ENCODE measurements at regions not wholly inside any gene's neighbourhood (a gene's known extent, or its start where the extent isn't known, plus 50 kb on each side); places are given as distances from the start of the nearest gene placed in this dataset.

DNA sequence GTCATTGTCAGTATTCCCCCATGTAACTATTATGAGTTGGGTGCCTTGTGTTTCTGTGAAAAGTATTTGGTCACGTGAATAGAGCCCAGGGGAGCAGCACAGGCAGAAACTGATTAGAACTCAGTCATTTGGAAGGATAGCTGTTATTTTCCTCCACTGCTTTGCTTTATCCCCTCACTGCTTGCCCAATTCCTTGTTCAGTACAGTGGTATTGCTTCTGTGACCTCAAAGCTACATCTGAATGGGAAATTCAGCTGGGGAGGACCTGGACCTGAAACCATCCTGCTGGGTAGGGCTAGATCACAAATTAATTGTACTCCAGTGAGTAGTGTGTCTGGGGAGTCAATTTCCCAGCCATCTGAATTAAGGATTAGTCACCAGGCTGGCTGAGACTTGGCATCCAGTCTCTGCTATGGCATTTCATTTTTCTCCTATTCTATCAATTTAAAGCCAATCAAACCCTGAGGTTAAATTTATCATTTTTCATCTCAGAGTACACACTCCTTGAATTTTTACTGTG, 1231.6 kb upstream of the GYPC start:
- Histone ChIP-seq H3K36me3 (no peaks in the 10 kb centered on the region), H3K4me1 (no peaks in the 10 kb centered on the region), H3K27me3 (no peaks in the 10 kb centered on the region), H3K4me3 (no peak overlapping the region), H3K9me3 (no peaks in the 10 kb centered on the region), H3K27ac (no peak overlapping the region)
- no peak for TF ChIP-seq POLR2A (IDR thresholded peaks at IDR 0.05)
- ATAC-seq (no peak), DNase-seq (no peak)
- in situ Hi-C loops (cut with MboI; ENCODE audit: low sequenced_read_pairs in 4 of 4) (no loop called here), intact Hi-C loops (cut with DNase I; ENCODE audit: low total_unique reads) (no loop called here)

DNA sequence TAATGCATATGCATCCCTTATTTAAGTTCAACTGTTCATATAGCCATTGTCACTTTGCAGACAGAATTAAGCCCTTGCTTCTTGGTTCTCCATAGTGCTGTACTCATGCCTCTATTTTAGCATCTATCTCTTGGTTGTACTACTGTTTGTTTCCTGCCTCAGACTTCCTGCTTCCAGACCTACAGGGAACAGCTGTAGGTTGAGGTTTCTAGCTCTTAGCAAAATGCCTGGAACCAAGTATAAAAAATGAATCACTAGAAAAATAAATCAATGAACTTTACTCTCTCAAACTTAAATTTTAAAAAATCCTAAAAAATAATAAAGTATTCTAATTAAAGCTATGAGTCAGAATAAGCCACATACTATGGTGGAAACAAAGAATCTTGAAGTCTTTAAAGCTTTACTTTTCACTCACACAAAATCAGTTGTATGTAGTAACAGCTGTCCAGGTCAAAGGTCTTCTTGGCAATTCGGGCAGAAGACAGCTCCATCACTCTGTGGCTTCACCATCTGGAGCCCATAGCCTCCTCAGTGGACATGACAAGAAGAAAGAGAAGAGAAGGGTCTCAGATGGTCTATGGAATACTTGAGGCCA, 1228.1 kb upstream of the GYPC start:
- H3K9me3 ChIP-seq: no peaks in the 10 kb centered on the region
- intact Hi-C loops (cut with DNase I; ENCODE audit: low total_unique reads): no loop called here
- H3K27me3 ChIP-seq: no peaks in the 10 kb centered on the region
- no peak overlapping the region for H3K4me3 ChIP-seq
- H3K36me3 ChIP-seq: no peaks in the 10 kb centered on the region
- no peak for TF ChIP-seq POLR2A (IDR thresholded peaks at IDR 0.05)
- TF ChIP-seq, protein P1, sequence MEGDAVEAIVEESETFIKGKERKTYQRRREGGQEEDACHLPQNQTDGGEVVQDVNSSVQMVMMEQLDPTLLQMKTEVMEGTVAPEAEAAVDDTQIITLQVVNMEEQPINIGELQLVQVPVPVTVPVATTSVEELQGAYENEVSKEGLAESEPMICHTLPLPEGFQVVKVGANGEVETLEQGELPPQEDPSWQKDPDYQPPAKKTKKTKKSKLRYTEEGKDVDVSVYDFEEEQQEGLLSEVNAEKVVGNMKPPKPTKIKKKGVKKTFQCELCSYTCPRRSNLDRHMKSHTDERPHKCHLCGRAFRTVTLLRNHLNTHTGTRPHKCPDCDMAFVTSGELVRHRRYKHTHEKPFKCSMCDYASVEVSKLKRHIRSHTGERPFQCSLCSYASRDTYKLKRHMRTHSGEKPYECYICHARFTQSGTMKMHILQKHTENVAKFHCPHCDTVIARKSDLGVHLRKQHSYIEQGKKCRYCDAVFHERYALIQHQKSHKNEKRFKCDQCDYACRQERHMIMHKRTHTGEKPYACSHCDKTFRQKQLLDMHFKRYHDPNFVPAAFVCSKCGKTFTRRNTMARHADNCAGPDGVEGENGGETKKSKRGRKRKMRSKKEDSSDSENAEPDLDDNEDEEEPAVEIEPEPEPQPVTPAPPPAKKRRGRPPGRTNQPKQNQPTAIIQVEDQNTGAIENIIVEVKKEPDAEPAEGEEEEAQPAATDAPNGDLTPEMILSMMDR (IDR thresholded peaks at IDR 0.05 in 4 of 5, conservative IDR thresholded peaks at IDR 0.05 in 1 of 5): no peak
- no peak for DNase-seq
- no peak overlapping the region for H3K27ac ChIP-seq
- no peak for ATAC-seq
- no peaks in the 10 kb centered on the region for H3K4me1 ChIP-seq
- in situ Hi-C loops (cut with MboI; ENCODE audit: low sequenced_read_pairs in 4 of 4): no loop called here

DNA sequence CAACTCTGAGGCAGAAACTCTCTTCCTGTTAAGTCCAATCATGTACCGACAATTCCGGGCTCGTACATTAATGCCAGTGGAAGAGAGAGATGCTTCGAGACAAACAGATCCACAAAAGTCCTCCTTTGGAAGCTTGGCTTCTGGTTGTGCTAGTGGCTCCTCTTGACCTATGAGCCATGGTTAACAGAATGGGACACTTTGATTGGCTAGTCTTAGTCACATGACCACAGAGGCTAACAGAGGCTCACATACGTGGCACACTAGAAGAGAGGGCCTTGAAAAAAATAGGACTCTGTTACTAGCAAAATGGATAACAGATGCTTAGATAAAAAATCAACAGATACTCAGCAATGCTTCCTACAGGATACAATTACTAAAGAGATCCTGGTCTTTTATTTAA, 1211.9 kb upstream of the GYPC start:
- no peak for ATAC-seq
- H3K4me1 ChIP-seq: no peaks in the 10 kb centered on the region
- in situ Hi-C loops (cut with MboI; ENCODE audit: low sequenced_read_pairs in 4 of 4): no loop called here
- no peak overlapping the region for H3K27ac ChIP-seq
- no peak for TF ChIP-seq POLR2A (IDR thresholded peaks at IDR 0.05)
- TF ChIP-seq, protein P1 (IDR thresholded peaks at IDR 0.05 in 4 of 5, conservative IDR thresholded peaks at IDR 0.05 in 1 of 5): no peak
- DNase-seq: no peak
- no peaks in the 10 kb centered on the region for H3K27me3 ChIP-seq
- no peaks in the 10 kb centered on the region for H3K9me3 ChIP-seq
- no peak overlapping the region for H3K4me3 ChIP-seq
- intact Hi-C loops (cut with DNase I; ENCODE audit: low total_unique reads): no loop called here
- H3K36me3 ChIP-seq: no peaks in the 10 kb centered on the region

DNA sequence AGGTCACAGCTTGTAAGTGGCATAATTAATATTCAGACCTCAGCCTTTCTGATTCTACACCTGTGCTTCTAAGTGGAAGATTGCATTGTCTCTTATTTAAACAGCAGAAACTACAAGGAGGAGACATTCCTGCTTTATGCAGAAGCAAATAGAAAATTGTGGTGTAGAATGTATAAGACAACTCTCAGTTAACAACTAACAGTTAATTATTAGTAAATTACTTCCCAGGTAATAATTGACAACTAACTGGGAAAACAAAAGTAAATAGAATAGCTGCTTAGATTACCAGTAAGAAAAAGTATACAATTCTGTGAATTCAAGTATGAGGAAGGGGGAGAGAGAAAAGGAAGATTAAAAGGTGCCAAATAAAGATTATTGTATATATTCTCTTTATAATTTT, 1210.5 kb upstream of the GYPC start:
- TF ChIP-seq, protein P1 (IDR thresholded peaks at IDR 0.05 in 4 of 5, conservative IDR thresholded peaks at IDR 0.05 in 1 of 5): no peak
- TF ChIP-seq POLR2A (IDR thresholded peaks at IDR 0.05): no peak
- H3K27ac ChIP-seq: no peak overlapping the region
- H3K4me3 ChIP-seq: no peak overlapping the region
- no peaks in the 10 kb centered on the region for H3K9me3 ChIP-seq
- no peaks in the 10 kb centered on the region for H3K27me3 ChIP-seq
- in situ Hi-C loops (cut with MboI; ENCODE audit: low sequenced_read_pairs in 4 of 4): no loop called here
- H3K36me3 ChIP-seq: no peaks in the 10 kb centered on the region
- no peak for DNase-seq
- intact Hi-C loops (cut with DNase I; ENCODE audit: low total_unique reads): no loop called here
- no peak for ATAC-seq
- no peaks in the 10 kb centered on the region for H3K4me1 ChIP-seq

DNA sequence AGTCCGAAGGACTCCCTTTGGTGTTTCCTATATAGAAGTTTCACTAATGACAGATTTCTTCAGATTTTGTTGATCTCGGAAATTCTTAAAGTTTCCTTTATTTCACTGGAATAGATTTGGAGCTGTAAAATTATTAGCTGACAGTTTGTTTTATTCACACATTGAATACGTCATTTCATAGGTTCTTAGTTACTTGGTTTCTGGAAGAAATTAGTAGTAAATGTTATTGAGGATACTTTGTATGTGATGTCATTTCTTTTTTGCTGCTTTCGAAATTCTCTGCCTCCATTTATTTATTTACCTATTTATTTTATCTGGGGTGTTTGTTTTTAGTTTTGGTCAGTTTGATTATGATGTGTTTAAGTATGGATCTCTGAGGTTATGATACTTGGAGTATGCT, 1205.9 kb upstream of the GYPC start:
- TF ChIP-seq, protein P1 (IDR thresholded peaks at IDR 0.05 in 4 of 5, conservative IDR thresholded peaks at IDR 0.05 in 1 of 5): no peak
- TF ChIP-seq POLR2A (IDR thresholded peaks at IDR 0.05): no peak
- Histone ChIP-seq H3K4me3 (no peak overlapping the region), H3K36me3 (no peaks in the 10 kb centered on the region), H3K9me3 (no peaks in the 10 kb centered on the region), H3K27me3 (no peaks in the 10 kb centered on the region), H3K27ac (no peak overlapping the region), H3K4me1 (no peaks in the 10 kb centered on the region)
- no peak for ATAC-seq
- in situ Hi-C loops (cut with MboI; ENCODE audit: low sequenced_read_pairs in 4 of 4) (no loop called here), intact Hi-C loops (cut with DNase I; ENCODE audit: low total_unique reads) (no loop called here)
- no peak for DNase-seq

Data from gastrocnemius medialis (tissue), 4 donors.